ENCODE measurements at regions not wholly inside any gene's neighbourhood (a gene's known extent, or its start where the extent isn't known, plus 50 kb on each side); places are given as distances from the start of the nearest gene placed in this dataset.
"Not testable (repeated sequence)": the region's sequence is repeated elsewhere in the genome, so short reads cannot be mapped to it uniquely, and the experiment has no call there.

DNA sequence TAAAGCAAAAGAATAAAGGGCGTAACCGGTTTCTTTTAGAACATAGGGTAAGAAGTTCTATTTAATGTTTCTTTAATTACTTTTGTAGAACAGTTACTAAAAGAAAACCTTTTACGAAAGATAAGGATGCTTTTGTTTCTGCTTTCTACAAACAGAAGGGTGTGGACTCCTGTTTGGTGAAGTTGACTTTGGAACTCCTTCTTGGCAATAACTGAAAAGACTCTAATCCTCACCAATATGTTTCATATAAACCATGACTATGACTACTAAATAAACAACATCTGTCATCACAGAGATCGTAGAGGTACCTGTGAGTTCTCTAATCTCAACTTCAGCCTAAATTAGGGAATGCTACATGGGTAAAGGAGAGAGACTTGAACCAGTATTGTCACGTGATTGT lies 210.8 kb upstream of the FLRT2 start:
- no peak for DNase-seq (ENCODE audit: low spot score)

- no peak for DNase-seq (ENCODE audit: low spot score)
Observed at GRCh38 chr14:85319998-85320630, 209.8 kb upstream of the FLRT2 start.

GRCh38 chr14:85325134-85326017 lies 204.6 kb upstream of the FLRT2 start:
- no peak for DNase-seq (ENCODE audit: low spot score)

DNA sequence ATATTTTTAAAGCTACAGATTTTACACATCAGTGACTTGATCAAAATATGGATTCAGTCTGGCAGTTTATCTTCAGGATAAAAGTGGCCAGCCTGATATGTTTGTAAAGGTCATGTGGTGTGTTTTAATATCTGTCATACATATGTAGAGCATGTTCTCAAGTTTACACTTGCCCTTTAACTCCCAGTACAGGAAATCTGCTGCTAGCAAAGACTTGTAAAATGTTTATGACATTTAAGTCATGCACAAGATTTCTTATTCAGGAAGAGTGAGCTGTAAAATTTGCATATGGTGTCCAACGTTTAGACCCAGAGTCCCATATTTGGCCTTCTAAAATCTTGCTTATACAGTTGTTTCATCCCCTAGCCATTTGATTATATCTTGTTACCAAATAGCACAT lies 197.5 kb upstream of the FLRT2 start:
- DNase-seq (ENCODE audit: low spot score), result no peak

GRCh38 chr14:85333313-85333712 lies 196.6 kb upstream of the FLRT2 start:
- DNase-seq (ENCODE audit: low spot score), result no peak

- no peak for DNase-seq (ENCODE audit: low spot score)
Observed at GRCh38 chr14:85333841-85334240, 196.1 kb upstream of the FLRT2 start.

DNA sequence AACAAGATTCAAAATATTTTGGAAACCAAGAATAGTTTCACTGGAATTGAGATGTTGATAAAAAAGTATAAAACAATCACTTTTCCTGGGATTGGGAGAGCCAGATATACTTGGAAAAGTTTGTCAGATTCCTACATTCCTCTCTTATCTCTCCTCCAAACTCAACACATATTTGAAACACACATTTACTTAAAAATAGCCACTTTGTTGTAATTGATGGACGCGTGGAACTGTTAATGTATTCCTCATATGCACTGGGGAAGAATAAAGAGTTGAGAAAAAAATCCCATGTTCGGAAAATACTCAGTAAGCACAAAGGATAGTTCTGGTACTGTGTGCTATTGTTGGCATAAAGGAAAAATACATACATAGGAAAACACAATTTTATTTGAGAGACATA lies 195.6 kb upstream of the FLRT2 start:
- DNase-seq (ENCODE audit: low spot score), result no peak

DNA sequence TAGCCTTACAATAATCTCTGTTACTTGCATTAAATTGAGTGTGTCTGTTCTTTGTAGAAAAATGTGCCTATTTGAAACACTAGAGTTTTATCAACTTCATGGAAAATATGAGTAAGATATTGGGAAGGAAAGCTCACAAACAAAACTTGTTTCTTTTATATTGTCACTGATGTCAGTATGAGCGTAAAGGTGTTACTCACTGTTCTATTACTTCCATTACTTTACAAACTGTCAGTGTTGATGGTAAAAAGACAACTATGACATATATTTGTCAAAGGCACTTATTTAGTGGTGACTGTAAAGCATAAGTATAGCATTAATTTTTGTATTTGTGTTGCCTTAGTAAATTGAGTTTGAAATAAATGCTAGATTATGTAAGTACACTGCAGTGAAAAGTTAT lies 193.7 kb upstream of the FLRT2 start:
- no peak for DNase-seq (ENCODE audit: low spot score)

DNA sequence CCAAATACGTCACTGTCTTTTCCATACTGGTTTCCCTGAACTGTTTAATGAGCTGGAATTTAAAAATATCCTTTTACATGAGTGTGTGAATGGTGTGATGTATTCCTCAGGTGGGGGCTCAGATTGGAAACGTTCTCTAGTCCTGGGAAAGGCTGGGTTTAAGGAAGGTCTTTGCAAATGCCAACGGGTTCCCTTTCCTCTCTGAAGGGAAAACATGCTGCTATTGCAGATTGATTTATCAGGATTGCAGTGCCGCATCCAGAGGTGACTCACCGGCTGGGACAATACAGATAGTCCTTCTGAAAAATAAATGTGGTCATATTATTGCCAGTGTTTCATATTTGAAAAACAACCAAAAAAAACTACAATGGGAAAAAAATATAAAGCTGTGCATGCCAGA lies 193.1 kb upstream of the FLRT2 start:
- DNase-seq (ENCODE audit: low spot score), result no peak

DNA sequence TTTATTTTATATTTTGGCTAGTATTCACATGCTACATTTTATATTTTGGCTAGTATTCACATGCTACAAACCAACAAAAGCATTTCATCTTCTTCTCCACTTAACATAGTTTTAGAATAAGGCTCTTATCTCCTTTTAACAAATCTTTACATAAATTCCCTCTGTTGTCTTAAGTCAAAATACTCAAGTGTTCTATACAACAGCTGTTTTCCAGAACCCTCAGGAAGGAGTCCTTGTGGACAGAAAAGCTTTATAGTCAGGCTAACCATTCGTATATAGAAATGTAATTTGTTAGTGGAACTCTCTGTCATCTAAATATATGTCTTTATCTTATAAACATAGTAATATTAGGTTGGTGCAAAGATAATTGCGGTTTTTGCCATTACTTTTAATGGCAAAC lies 191.0 kb upstream of the FLRT2 start:
- no peak for DNase-seq (ENCODE audit: low spot score)

DNA sequence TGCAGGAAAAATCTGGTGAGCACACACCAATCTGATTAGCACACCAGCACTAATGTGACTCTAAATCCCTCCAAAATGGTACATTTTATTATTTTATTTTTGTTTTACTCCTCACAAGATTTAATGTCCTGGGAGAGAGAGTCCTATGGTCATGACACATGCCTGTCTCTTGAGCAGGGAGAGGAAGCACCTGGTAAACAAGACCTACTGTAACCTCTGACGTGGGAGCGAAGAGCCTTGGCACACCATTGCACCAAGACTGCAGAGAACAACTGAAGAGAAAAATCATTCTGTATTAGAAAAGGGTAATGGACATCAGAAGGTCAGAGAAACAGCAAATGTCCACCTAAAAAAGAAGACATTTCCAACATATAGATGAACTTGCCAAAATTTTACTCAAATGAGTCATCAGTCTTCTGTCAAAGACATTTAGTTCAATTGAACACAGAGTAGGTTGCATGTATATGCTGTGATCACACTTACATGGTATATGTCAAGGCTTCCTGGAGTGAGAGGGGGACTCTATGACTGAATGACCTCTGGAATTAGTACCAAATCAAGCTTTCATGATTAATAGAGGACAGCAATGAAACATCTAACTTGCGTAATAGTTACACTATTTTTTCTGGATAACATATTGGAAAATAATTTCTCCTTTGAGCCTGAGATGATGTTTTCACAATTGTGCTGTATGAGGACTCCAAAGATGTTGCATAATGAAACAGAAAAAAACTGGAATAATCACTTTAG lies 186.9 kb upstream of the FLRT2 start:
- no peak for DNase-seq (ENCODE audit: low spot score)

DNA sequence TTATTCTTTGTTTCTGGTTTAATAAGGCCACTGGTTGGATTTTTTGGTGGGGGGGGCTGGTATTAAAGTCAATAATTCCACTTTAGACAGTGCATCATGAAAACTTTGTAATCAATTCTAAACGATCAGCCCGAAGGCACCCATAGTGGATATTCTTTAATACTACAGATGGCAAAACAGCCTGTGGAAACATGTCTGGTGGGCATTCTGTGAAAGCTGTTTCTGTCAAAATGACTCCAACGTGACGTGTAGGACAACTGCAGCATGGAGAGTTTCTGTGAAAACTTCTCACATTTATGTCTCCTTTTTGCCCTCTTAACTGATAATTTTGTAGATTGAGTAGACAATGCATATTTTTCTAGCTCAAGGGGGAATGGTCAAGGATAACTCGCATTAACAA lies 185.8 kb upstream of the FLRT2 start:
- DNase-seq (ENCODE audit: low spot score), result no peak

DNA sequence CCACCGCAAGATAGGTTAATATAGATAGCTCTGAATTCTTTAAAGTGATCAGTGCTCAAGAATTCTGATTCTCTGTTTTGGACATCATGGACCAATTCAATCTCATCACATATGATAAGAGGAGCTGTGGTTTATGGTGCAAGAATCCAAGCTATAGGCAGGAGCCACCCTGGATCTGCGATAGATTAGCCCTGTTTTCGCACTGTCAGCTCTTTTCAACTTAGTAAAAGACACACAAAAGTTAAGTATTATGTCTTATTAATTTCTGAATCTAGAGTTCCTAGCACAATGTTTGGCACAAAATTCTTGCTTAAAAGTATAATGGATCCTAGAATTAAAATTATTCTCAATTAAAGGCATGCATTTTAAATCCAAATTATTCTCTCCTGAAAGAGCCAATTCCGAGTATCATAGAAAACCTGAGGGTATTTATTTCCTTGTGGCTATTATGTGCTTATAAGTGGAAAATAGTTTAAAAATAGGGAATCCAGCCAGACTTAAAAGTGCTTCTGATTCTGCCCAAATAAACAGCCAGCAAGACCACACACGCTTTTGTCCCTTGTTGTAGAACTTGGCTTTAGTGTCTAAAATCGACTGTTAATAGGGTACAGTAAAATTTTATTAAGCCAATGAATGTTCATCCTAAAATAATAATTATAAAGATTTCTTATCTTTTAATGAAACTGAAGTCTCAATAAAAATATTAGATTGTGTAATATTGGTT lies 184.9 kb upstream of the FLRT2 start:
- DNase-seq (ENCODE audit: low spot score), result no peak

DNA sequence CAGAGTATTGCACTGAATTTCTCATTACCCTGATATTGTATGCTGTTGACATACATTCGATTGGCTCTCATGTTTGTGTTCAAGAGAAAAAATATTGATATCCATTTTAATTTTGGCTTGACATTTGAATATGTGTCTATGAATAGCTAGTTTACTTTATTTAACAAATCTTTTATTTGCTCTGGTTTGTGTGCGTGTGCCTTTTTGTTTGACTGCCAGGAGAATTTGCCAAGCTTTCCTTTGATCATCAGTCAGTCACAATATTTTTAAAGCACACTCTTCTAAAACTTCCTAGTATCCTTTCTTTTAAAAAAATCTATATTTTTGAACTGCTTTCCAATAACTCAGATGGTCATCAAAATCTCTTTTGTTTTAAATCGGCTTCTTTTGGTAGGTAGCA lies 179.3 kb upstream of the FLRT2 start:
- DNase-seq (ENCODE audit: low spot score), result no peak

GRCh38 chr14:85352588-85352987 lies 177.4 kb upstream of the FLRT2 start:
- DNase-seq (ENCODE audit: low spot score), result not testable (repeated sequence)

DNA sequence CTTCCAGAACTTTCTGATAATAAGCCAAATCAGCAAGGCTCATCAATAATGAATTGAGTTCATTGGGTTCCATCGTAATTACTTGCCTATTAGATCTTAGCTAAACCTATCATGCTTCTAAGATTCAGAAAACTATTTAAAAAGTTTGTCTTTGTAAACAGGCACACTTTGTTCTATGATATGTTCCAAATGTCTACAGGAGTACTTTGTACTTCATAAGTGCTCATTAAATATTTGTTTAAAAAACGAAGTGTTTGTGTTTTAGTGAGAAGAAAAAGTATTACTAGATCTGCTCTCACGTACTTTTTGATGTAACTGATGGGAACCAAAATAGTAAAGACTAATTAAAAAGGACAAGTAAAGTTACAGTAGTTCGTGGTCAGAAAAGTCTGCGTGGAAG lies 172.8 kb upstream of the FLRT2 start:
- no peak for DNase-seq (ENCODE audit: low spot score)

DNA sequence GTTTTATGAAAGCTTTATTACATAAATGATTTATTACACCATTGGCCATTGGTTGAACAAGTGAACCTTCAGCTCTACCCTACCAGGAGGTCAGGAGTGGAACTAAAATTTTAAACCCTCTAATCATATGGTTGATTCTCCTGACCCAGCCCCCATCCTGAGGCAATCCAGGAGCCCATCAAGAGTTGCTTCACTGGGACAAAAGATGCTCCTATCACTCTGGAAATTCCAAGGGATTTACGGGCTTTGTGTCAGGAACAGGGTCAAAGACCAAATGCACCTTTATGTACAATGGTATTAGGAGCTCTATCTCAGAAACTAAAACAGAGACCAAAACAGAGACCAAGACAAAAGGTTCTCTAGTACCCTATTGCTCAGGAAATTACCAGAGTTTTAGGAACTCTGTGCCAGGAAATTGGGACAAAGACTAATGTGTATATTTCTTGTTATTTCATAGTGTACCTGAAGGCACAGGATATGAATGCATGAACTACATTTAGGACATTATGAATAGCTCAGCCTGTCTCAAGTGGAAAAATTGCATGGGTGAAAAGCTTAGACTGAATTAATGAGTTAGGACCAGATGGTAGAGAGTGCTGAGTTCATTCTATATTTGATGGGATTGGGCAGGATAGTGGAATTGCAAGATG lies 171.7 kb upstream of the FLRT2 start:
- DNase-seq (ENCODE audit: low spot score), result no peak

GRCh38 chr14:85359505-85359904 lies 170.4 kb upstream of the FLRT2 start:
- no peak for DNase-seq (ENCODE audit: low spot score)

GRCh38 chr14:85363358-85363757 lies 166.6 kb upstream of the FLRT2 start:
- DNase-seq (ENCODE audit: low spot score), result no peak

DNA sequence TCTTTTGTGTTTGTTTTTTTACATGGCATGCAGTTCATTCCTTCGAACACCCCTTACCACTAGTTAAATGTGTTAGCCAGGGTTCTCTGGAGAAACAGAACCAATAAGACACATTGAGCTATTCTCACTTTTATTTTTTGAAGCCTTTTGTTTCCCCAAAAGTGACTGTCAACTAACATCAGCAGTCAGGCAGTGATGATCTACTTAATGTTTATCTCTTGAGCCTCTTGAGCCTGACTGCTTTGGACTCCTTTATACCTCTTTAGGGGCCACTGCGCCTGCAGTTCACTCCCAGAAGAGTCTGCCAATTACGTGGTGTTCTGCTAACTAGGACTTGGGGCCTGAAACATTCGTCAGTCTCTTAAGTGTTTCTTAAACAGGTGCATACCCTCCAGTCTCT lies 163.7 kb upstream of the FLRT2 start:
- DNase-seq (ENCODE audit: low spot score), result no peak

DNA sequence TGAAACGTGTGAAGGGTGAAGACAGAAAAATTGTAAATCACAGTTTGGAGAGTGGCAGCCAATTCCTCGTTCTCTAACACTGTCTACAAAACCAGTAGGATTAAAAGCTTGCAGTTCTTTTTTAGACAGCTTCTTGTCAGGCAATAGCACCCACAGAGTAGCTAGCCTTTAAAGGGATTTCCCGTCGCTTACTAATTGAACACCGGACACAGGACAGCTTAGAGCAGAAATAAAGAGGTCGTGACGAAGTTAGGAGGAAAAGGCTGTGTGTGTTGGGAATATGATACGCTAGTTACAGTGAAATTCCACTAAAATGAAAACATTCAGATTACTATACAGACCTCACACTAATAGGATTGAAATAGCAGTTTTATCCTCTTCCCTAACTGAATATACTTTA lies 149.1 kb upstream of the FLRT2 start:
- no peak for DNase-seq (ENCODE audit: low spot score)

- DNase-seq (ENCODE audit: low spot score), result no peak
Observed at GRCh38 chr14:85382341-85382740, 147.6 kb upstream of the FLRT2 start.

All from globus pallidus (tissue), 1 donor.